DND-41 (cell line): ENCODE measurements at regions not wholly inside any gene's neighbourhood (a gene's known extent, or its start where the extent isn't known, plus 50 kb on each side); places are given as distances from the start of the nearest gene placed in this dataset.

Experiments
- EZH2 ChIP-seq: IDR thresholded peaks from 3 replicates; pipeline ENCODE4 v1.6.1; 2012; ENCODE audit warnings: borderline replicate concordance, low read depth, mild to moderate bottlenecking, moderate library complexity, low read length, inconsistent platforms; ENCODE audit not compliant: severe bottlenecking
- TF ChIP-seq, protein P1 (sequence below): IDR thresholded peaks from 2 replicates; pipeline ENCODE4 v1.5.1; 2012; ENCODE audit warnings: borderline replicate concordance, low read length, moderate library complexity, mild to moderate bottlenecking; ENCODE audit not compliant: poor library complexity, severe bottlenecking; ENCODE audit errors: extremely low read depth

DNA sequence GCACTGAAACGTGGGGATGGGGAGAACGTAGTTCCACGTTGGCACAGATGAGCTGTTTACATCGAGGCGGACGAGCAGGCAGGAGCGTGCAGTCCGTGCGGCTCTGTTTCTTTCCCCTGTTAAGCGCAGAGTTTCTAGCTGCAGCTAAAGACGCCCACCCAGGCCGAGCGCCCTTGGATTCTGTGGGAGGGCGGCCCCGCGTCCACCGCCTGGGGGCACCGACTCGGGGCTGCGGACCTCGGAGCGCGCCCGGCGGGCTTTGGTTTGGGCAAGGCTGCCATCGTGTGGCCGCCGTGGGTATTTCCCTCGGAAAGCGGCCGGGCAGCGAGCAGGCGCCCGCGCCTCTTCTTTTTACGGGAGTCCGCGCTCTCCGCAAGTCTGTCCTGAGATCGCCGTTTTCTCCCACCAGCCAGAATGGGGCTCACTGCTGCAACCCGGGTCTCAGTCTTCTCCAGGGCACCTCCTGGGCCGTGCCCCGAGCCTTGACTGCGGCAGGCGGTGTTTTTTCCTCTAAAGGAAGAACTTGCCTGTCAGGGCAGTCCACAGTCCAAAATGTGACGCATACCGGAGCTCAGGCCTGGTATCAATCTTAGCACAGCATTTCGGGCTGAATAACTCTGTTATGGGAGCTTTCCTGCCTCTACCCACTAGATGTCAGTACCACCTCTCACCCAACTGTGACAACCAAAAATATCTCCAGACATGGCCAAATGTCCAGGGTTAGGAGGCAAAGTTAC lies 219.9 kb upstream of the IGF1R start:
- TF ChIP-seq, protein P1, sequence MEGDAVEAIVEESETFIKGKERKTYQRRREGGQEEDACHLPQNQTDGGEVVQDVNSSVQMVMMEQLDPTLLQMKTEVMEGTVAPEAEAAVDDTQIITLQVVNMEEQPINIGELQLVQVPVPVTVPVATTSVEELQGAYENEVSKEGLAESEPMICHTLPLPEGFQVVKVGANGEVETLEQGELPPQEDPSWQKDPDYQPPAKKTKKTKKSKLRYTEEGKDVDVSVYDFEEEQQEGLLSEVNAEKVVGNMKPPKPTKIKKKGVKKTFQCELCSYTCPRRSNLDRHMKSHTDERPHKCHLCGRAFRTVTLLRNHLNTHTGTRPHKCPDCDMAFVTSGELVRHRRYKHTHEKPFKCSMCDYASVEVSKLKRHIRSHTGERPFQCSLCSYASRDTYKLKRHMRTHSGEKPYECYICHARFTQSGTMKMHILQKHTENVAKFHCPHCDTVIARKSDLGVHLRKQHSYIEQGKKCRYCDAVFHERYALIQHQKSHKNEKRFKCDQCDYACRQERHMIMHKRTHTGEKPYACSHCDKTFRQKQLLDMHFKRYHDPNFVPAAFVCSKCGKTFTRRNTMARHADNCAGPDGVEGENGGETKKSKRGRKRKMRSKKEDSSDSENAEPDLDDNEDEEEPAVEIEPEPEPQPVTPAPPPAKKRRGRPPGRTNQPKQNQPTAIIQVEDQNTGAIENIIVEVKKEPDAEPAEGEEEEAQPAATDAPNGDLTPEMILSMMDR: no peak
- no peak for TF ChIP-seq EZH2
